Left lung (tissue), 4 donors: ENCODE measurements at regions not wholly inside any gene's neighbourhood (a gene's known extent, or its start where the extent isn't known, plus 50 kb on each side); places are given as distances from the start of the nearest gene placed in this dataset.

ENCODE experiments used
- ATAC-seq: fragments of 200-7000 bp; cut with Tn5 transposase; one replicate; pipeline ENCODE4 v1.9.1; 2020; ENCODE audit warnings: moderate library complexity
- DNase-seq, 4 donors: peaks; one replicate each; pipeline ENCODE4 v3.0.0-alpha.2; 2013 to 2020
- H3K27ac ChIP-seq, 2 donors: fragments of 200-600 bp; sonication (generic) in 1 of 2; one replicate each; pipeline versions ENCODE4 v1.5.0 to v1.8.0; 2020 to 2021
- H3K27me3 ChIP-seq, 2 donors: fragments of 200-600 bp; sonication (generic) in 1 of 2; one replicate each; pipeline versions ENCODE4 v1.5.0 to v1.8.0; 2020 to 2021
- H3K36me3 ChIP-seq, 2 donors: fragments of 200-600 bp; sonication (generic) in 1 of 2; one replicate each; pipeline versions ENCODE4 v1.5.0 to v1.8.0; 2020 to 2021
- H3K4me1 ChIP-seq, 2 donors: fragments of 200-600 bp; one replicate each; pipeline ENCODE4 v1.8.0; 2021
- H3K4me3 ChIP-seq, 2 donors: fragments of 200-600 bp; sonication (generic) in 1 of 2; one replicate each; pipeline versions ENCODE4 v1.5.0 to v1.8.0; 2020 to 2021; ENCODE audit warnings: mild to moderate bottlenecking in 1 of 2
- H3K9me3 ChIP-seq, 2 donors: fragments of 200-600 bp; sonication (generic) in 1 of 2; one replicate each; pipeline versions ENCODE4 v1.5.0 to v1.8.0; 2020 to 2021
- CTCF ChIP-seq, 2 donors: fragments of 200-600 bp; sonication (generic) in 1 of 2; IDR thresholded peaks; one replicate each; pipeline versions ENCODE4 v1.5.0 to v1.8.0; 2021; ENCODE audit warnings: antibody characterized with exemption in 2 of 2
- intact Hi-C, 2 donors: fragments of 100-400 bp; cut with DNase I; formaldehyde crosslinking; loops; one replicate each; pipeline versions ENCODE4 v1.11.2 to v1.14.2; 2022
- donor health status: DM: no; HTN: yes; CAD: no.
- donor health status: DM: no; HTN: no; CAD: no.

- intact Hi-C loops: no loop called here
- no peaks in the 10 kb centered on the region for H3K36me3 ChIP-seq
- no peak overlapping the region for H3K27ac ChIP-seq
- no peak overlapping the region for H3K4me3 ChIP-seq
- TF ChIP-seq CTCF (IDR thresholded peaks at IDR 0.05): no peak
- ATAC-seq: no peak
- H3K27me3 ChIP-seq: no peaks in the 10 kb centered on the region
- DNase-seq: peak in 1 of 4 donors; percentile 22
- no peaks in the 10 kb centered on the region for H3K4me1 ChIP-seq
- H3K9me3 ChIP-seq: no peaks in the 10 kb centered on the region
Measured at GRCh38 chr16:49936791-49937190, 80.9 kb upstream of the ZNF423 start.

- H3K27me3 ChIP-seq: no peaks in the 10 kb centered on the region
- no peak for TF ChIP-seq CTCF (IDR thresholded peaks at IDR 0.05)
- ATAC-seq (no peak), DNase-seq (peak in 1 of 4 donors; percentile 3)
- intact Hi-C loops: no loop called here
- no peak overlapping the region for H3K27ac ChIP-seq
- H3K9me3 ChIP-seq: no peaks in the 10 kb centered on the region
- H3K36me3 ChIP-seq: no peaks in the 10 kb centered on the region
- no peaks in the 10 kb centered on the region for H3K4me1 ChIP-seq
- no peak overlapping the region for H3K4me3 ChIP-seq
Measured at GRCh38 chr16:49937886-49938285, 82.0 kb upstream of the ZNF423 start.

GRCh38 chr16:49939495-49939894 is 83.6 kb upstream of the ZNF423 start:
- DNase-seq (peak in 1 of 4 donors; percentile 25), ATAC-seq (no peak)
- no peaks in the 10 kb centered on the region for H3K4me1 ChIP-seq
- no peaks in the 10 kb centered on the region for H3K36me3 ChIP-seq
- no peak for TF ChIP-seq CTCF (IDR thresholded peaks at IDR 0.05)
- intact Hi-C loops: no loop called here
- no peaks in the 10 kb centered on the region for H3K27me3 ChIP-seq
- H3K4me3 ChIP-seq: no peak overlapping the region
- no peak overlapping the region for H3K27ac ChIP-seq
- no peaks in the 10 kb centered on the region for H3K9me3 ChIP-seq

GRCh38 chr16:49940464-49941224 is 84.4 kb upstream of the CNEP1R1 start:
- no peak for TF ChIP-seq CTCF (IDR thresholded peaks at IDR 0.05)
- H3K27me3 ChIP-seq: no peaks in the 10 kb centered on the region
- no peaks in the 10 kb centered on the region for H3K4me1 ChIP-seq
- no peak overlapping the region for H3K27ac ChIP-seq
- H3K4me3 ChIP-seq: no peak overlapping the region
- no peaks in the 10 kb centered on the region for H3K36me3 ChIP-seq
- intact Hi-C loops: no loop called here
- DNase-seq (peak in 1 of 4 donors; percentile 28), ATAC-seq (no peak)
- H3K9me3 ChIP-seq: no peaks in the 10 kb centered on the region

- no peak for TF ChIP-seq CTCF (IDR thresholded peaks at IDR 0.05)
- no peak for ATAC-seq
- intact Hi-C loops: no loop called here
- H3K4me3 ChIP-seq: no peak overlapping the region
- no peaks in the 10 kb centered on the region for H3K36me3 ChIP-seq
- H3K27ac ChIP-seq: no peak overlapping the region
- no peaks in the 10 kb centered on the region for H3K9me3 ChIP-seq
- no peaks in the 10 kb centered on the region for H3K27me3 ChIP-seq
- no peaks in the 10 kb centered on the region for H3K4me1 ChIP-seq
- DNase-seq: no peak
Measured at GRCh38 chr16:49944221-49944620, 80.8 kb upstream of the CNEP1R1 start.
